Activated CD4-positive, alpha-beta T cell treated with anti-CD3 and anti-CD28 coated beads, Interleukin-2, amount 50 U/mL, for 24 hours (primary cell): ENCODE measurements at regions not wholly inside any gene's neighbourhood (a gene's known extent, or its start where the extent isn't known, plus 50 kb on each side); places are given as distances from the start of the nearest gene placed in this dataset.
A peak's percentile ranks its signal among the peaks of the same experiment; 100 is the strongest.
"Not testable (repeated sequence)": the region's sequence is repeated elsewhere in the genome, so short reads cannot be mapped to it uniquely, and the experiment has no call there.

ENCODE experiments used
- DNase-seq, 2 donors: peaks; one replicate each; pipeline ENCODE4 v3.0.0-alpha.2; 2020; ENCODE audit warnings: low read depth in 1 of 2, low spot score in 1 of 2

- no peak for DNase-seq
Measured at GRCh38 chr6:156689656-156690055, 87.5 kb upstream of the ARID1B start.

DNA sequence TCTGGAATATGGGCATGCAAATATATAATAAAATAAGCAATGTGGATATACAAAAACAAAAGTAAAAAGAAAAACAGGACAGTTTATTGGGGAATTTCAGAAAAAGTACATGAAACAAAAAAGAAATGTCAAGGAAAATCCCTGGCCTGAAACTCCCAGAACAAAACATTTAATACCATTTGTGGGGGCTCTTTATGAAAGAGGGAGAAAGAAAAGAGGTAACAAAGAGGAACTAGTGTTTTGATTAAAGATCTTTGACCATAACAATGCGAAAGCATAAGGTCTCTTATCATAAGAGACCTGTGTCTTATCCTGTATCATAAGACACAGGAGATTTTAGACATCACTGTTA lies 88.6 kb upstream of the ARID1B start:
- DNase-seq, result no peak

DNA sequence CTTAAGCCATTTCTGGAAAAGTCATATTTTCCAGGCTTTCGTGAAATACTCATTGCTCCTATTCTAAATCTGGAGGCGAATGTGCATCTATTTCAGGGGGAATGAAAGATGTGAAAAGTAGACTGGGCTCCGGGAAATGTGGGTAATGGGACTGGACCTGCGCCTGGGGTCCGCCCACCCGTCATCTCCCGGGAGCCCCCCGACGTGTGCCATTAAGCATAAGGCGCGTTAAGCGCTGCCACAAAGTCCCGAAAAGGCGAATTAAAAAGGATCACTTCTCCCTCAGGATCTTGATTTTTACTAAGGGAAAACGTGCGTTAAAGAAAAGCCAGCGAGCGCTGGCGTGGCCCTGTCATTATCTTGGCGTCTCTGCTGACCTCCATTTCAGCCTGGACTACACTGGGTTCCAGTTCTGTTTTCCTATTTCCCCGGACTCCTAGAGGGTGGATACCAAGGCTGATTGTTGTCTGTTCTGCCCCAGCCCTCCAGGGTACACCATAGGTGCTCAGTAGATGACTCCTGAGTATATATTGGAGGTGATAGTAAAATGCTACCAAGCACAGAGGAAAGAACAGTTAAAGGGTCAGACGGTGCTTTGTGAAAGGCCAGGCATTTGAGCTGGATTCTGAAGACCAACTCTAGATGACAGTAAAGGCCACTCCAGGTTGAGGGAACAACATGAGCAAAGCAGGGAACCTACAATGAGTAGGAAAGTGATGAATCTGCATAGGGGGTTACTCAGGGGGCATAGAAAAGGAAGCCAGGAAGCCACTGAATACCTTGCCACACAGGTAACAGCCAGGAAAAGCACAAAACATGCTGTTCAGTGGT lies 89.2 kb upstream of the ARID1B start:
- DNase-seq, result no peak

DNA sequence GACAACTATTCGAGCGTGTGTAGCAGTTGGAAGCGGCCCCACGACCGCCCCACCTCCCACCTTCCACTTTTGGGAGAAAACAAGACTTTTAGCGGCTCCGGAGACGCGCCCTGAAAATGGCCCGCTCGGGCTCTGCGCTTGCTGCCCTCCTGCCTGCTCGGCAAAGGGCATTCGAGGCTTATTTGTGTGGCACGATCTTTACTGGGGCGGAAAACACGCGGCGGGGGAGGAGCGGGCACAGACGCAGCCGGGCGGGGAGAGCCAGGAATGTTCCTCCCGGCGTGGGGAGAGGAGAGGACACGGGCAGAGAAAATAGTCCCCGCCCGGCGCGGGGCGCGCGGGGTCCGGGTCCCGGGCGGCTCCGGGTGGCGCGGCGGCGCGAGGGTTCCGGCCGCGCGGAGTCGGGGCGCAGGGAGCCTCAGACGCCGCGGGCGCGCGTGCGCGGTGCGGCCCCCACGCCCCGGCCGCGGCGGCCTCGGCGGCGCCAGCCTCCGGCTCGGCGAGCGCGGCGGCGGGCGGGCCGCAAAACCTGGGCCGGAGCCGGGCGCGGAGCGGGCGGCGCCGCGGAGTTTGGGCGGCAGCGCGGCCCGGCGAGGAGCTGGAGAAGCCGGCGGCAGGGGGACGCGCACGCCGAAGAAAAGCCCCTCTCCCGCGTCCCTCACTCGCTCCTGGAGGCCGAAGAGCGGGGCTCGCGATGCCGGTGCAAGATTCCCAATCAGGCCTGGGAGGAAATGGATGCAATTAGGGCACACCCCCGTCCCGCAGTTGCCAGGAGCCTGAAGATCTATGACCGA lies 90.0 kb upstream of the ARID1B start:
- peak; percentile 62 to 70 for DNase-seq

DNA sequence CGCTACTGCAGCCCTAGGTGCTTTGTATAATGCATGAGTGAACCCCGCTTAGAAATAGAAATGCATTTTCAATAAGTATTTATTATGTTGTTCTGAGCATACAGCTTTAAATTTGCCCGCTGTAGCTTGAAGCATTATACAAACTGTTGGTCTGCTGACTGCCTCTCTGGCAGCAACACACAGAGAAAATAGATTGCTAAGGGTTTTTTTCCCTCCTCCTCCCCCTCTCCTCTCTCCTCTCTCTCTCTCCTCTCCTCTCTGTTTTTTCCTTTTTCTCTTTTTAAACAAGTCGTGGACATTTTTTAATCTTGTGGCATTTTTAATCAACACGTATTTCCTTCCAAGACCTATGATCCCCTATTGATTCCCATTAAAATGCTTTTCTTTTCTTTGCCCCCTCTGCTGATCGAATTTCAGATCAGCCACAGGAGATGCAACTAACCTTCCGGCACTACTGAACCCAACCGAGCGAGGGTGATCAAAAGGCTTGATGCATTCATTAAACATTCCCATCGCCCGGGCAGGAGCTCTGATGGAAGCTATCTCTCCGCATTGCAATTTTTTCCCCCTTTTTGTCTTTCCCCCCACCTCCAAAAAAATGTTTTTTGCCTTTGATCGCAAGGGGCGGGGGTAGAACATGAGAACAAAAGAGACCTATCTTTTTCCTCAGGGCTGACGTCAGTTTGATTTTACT lies 90.7 kb upstream of the ARID1B start:
- DNase-seq, result no peak

- no peak for DNase-seq
Measured at GRCh38 chr6:156685823-156686222, 91.4 kb upstream of the ARID1B start.

DNA sequence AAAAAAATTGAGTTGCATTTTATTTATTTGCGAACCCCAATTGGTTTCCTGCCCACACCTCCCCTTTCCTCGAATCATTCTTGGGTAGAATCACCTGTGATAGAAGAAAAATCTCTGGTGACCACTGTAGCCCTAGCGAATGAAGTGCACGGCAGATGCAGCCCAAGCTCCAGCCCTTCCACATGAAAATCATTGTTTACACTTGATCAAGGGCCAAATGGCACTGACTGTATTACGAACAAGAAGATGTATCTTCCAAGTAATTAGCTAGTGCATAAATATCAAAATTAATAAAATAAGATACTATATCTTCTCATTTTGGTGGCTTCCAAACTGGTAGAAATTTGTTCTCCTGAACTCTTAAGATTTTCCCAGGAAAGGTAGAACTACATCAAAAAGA lies 93.4 kb upstream of the ARID1B start:
- no peak for DNase-seq

- DNase-seq, result no peak
Measured at GRCh38 chr6:156676721-156677120, 100.5 kb upstream of the ARID1B start.

DNA sequence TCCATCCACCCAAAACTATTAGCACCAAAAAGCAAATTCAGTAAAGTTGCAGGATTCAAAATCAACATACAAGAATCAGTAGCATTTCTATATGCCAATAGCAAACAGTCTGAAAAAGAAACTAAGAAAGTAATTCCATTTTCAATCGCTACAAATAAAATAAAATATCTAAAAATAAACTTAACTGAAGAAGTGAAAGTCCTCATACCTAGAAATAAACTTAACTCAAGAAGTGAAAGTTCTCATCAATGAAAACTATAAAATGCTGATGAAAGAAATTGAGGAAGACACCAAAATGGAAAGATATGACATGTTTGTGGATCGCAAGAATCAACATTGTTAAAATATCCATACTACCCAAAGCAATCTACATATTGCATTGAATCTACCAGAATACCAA lies 103.0 kb upstream of the ARID1B start:
- DNase-seq, result no peak

DNA sequence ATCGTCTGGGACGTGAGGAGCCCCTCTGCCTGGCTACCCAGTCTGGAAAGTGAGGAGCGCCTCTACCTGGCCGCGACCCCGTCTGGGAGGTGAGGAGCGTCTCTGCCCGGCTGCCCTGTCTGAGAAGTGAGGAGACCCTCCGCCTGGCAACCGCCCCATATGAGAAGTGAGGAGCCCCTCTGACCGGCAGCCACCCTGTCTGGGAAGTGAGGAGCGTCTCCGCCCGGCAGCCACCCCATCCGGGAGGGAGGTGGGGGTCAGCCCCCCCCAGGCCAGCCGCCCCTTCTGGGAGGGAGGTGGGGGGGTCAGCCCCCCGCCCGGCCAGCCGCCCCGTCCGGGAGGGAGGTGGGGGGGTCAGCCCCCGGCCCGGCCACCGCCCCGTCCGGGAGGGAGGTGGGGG lies 107.1 kb upstream of the ARID1B start:
- DNase-seq, result not testable (repeated sequence)

- DNase-seq, result peak in 1 of 2 donors; percentile 43
Measured at GRCh38 chr6:156662025-156662445, 115.1 kb upstream of the ARID1B start.

GRCh38 chr6:156660389-156660788 lies 116.8 kb upstream of the ARID1B start:
- DNase-seq, result no peak

DNA sequence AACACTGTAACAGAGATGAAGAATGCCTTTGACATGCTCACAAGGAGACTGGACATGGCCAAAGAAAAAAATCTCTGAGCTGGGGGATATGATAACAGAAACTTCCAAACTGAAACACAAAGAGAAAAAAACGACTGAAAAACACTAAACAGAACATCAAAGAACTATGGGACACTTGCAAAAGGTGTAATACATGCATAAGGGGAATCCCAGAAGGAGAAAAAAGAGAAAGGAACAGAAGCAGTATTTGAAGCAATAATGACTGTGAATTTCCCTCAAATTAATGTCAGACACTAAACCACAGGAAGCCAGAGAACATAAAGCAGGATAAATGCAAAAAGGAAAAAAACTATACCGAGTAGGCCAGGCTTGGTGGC lies 117.4 kb upstream of the ARID1B start:
- DNase-seq, result no peak

GRCh38 chr6:156658966-156659821 lies 118.0 kb upstream of the ARID1B start:
- no peak for DNase-seq

DNA sequence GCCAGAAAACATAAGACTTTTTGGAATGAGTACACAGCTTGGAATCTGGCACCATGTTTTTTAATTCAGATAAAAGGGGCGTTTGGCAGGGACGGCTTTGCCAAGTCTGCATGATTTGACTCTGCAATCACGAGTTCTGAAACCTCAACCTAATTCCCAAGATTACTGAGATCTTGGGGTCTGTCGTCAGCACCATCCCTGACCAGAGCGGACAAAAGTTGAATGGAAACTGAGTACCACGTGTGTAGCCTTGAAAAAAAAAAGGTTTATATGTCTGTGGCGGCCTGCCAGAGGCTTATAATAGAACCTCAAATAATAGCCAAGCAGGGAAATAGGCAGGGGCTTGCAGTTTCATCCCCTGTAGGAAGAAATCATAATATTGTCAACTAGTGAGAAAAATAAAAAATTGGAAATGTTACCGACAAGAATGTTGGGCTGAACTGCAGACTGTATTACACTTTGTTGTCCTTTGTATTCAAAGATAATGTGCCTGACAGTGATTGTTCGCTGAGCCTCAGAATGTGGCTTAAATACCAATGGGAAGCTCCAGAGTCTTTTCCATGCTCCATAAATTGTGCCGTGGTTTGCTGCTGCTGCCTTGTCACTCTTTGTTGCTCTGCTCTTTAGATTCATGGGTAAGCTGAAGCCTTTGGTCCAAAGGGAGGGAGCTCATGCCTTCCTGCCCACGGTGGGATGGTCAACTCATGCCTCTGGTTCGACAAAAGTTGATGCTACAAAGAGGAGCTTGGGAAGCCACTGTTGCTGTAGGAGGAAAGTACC lies 118.8 kb upstream of the ARID1B start:
- no peak for DNase-seq

DNA sequence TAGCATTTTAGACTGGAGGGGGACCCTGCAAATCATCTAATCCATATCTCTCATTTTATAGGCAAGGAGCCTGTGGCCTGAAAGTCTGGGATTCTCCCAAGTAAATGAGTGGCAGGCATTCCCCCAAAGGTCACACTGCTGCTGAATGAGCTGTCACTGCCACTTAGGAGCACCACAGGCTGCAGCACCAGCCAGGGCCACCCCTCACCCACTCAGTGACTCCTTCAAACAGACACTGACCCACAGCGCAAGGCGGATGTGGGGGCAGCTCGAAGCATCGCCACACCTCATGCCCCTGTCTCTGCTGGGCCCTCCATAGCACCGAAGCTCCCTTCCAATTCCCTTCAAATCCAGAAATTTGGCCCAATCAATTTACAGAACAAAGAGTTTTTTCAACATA lies 119.9 kb upstream of the ARID1B start:
- no peak for DNase-seq

DNA sequence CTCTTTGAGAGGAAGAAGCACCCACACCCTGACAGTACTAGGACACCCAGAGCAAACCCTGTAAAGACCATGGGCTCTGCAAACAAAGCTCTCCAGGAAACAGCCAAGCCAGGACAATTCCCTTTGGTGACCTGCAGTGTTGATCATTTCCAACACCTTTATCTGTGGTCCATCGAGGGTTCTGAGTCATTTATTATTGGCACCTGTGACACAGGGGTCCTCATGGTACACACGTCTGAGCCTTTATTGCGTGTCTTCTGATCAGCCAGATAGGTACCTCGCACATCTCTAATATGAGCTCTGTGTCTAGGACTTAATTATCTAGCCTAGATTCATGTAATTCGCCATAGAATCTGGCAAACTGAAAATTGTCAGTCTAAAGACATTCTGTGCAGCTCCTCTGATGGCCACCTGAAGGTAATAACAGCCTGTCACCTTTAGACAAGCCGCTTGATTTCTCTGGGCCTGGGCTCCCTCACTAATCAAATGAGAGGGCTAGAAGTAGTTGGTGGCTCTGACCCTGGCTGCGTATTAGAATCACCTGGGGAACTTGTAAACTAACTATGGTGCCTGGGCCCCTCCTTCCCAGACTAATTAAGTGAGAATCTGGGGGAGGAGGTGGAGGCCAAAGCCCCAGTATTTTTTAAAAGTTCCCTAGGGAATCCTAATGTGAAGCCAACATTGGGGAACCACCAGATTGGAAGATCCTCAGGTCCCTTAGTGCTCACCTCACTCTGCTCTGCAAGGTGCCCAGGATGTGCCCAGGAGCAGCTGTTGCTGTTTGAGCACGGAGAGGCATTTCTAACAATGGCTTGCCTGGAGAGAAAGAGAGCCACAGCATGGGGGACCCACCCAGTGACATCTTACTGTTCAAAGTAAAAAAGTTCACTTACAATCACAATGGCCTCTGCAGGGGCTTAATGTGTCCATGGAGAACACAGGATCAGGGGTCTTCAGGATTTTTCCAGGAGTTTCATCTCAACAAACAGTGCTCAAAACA lies 122.0 kb upstream of the ARID1B start:
- no peak for DNase-seq

DNA sequence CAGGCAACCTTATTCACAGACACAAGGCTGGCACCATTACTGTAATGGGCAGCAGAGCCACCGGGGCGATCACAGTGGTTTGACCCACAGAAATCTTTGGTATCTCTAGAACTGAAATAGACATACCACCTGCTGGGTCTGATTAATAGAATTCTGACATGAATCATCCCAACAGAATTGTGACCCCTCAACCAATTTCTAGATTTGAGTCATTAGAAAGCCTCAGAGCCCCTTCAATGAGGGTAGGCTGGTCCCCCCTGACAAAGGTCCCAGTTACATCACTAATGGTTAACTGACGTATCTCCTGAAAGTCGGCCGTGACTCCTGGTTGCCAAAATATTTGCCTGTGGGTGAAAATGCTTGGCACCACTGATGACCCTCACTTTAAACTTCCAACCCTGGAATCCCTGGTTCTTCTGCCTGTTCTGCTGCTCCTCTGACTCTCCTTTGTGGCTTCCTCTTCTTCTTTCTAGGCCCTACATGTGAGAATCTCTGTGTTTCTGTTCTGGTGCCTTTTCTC lies 124.9 kb upstream of the ARID1B start:
- no peak for DNase-seq

GRCh38 chr6:156651486-156651885 lies 125.7 kb upstream of the ARID1B start:
- no peak for DNase-seq
